Naive B cell (primary cell): ENCODE measurements at regions not wholly inside any gene's neighbourhood (a gene's known extent, or its start where the extent isn't known, plus 50 kb on each side); places are given as distances from the start of the nearest gene placed in this dataset.

ENCODE experiments used
- ATAC-seq, 2 donors: fragments of 150-1000 bp; cut with Tn5 transposase; 2 replicates each; pipeline ENCODE4 v1.10.0; 2021; ENCODE audit warnings: low read depth in 2 of 2, mild to moderate bottlenecking in 2 of 2, moderate library complexity in 2 of 2
- DNase-seq: peaks from one replicate; pipeline ENCODE4 v3.0.0; 2022
- H3K27ac Mint-ChIP-seq, 6 donors: one replicate each; pipeline ENCODE4 v1.8.0; 2020 to 2022; ENCODE audit warnings: mild to moderate bottlenecking in 6 of 6, mixed read lengths in 6 of 6, moderate library complexity in 5 of 6, inconsistent platforms in 2 of 6
- H3K27me3 Mint-ChIP-seq, 3 donors: one replicate each; pipeline ENCODE4 v1.8.0; 2021 to 2022; ENCODE audit warnings: mixed read lengths in 3 of 3, mild to moderate bottlenecking in 1 of 3
- H3K36me3 Mint-ChIP-seq, 2 donors: one replicate each; pipeline ENCODE4 v1.8.0; 2020 to 2022; ENCODE audit warnings: mixed read lengths in 2 of 2, inconsistent platforms in 1 of 2, mild to moderate bottlenecking in 1 of 2
- H3K4me1 Mint-ChIP-seq, 3 donors: one replicate each; pipeline ENCODE4 v1.8.0; 2020 to 2022; ENCODE audit warnings: mixed read lengths in 3 of 3, inconsistent platforms in 1 of 3, mild to moderate bottlenecking in 1 of 3, moderate library complexity in 1 of 3
- H3K4me3 Mint-ChIP-seq, 8 donors: one replicate each; pipeline ENCODE4 v1.8.0; 2020 to 2022; ENCODE audit warnings: mild to moderate bottlenecking in 8 of 8, mixed read lengths in 8 of 8, moderate library complexity in 8 of 8, inconsistent platforms in 2 of 8
- H3K9me3 Mint-ChIP-seq, 7 donors: one replicate each; pipeline ENCODE4 v1.8.0; 2020 to 2022; ENCODE audit warnings: mixed read lengths in 7 of 7, mild to moderate bottlenecking in 5 of 7, inconsistent platforms in 2 of 7, moderate library complexity in 1 of 7

DNA sequence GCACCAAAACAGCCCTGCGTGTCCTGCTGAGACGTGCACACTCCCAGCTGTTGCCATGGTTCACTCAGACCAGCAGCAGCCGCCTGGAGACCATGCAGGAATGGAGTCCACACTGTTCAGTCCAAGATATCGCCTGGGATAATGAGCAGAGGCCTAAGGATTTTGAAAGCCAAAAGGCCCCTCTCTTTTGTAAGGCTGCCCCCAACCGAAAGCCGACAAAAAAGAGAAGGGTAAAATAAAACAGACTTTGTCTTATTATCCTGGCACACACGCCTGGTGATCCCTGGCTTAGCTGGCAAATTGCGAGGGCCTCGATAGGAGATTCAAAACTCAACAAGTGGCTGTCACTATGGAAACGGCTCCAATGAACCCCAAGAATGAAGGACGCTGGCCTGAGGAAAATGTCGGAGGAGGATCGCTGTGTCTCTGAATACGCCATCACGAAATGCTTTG lies 263.6 kb downstream of the SKIDA1 start:
- Mint-ChIP-seq H3K9me3 (peaks cover 0 to 2% (median 0%) of the 10 kb centered on the region in 7 donors), H3K27me3 (no peaks in the 10 kb centered on the region), H3K36me3 (no peaks in the 10 kb centered on the region), H3K4me3 (no peak overlapping the region), H3K4me1 (no peaks in the 10 kb centered on the region), H3K27ac (no peak overlapping the region)
- ATAC-seq (no peak), DNase-seq (no peak)

DNA sequence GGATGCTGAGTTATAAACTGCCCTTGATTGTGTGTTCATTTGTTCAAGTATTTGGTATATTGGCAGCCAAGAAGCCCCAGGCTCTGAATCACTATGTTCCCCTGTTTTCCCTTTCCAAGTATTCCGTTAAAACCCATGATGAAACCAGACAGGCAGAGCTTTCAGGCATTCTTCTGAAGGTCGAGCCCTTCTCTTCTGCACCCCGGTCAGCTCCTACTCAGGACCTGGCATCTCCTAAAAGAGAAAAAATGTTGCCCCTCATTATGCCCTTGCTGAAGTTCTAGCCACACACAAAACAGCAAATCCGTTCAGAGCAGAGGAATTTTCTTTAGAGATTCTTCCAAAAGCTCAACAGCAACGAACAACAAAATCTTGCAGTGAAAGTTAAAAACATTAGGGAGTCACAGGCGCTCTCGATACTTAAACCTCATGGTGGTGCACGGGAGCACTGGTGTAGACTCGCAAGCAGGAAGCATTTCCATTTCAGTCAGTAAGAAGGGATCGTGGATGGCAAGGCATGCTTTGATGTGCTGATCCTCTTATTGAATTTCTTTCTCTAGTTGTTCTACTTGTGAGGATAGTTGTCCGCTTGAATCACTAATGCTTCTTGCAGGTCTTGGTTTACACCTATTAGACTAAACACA lies 264.9 kb downstream of the SKIDA1 start:
- Mint-ChIP-seq H3K36me3 (no peaks in the 10 kb centered on the region), H3K27ac (peak overlapping the region in 1 of 6 donors; percentile 47), H3K4me1 (no peaks in the 10 kb centered on the region), H3K9me3 (peaks cover 0 to 2% (median 0%) of the 10 kb centered on the region in 7 donors), H3K4me3 (no peak overlapping the region), H3K27me3 (no peaks in the 10 kb centered on the region)
- DNase-seq = no peak
- ATAC-seq = no peak

DNA sequence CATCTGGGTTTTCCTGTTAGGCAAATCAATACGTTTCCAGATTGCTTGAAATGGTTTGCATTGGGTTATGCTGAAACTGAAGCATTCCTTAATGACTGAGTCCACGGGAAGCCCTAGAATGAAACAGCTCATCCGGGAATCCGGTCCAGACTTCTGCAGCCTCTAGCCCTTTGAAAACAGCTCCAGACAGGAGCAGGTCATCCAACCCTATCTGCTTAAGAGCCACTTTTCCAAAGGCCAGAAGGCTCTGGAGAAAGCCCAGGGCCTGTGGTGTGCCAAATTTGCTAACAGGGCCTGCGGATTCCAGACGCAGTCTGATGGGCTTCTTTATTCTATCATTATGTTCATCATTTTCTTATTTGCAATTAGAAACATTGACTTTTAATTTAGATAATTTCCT lies 265.4 kb downstream of the SKIDA1 start:
- Mint-ChIP-seq H3K9me3 (peaks cover 0 to 2% (median 0%) of the 10 kb centered on the region in 7 donors), H3K4me1 (no peaks in the 10 kb centered on the region), H3K4me3 (no peak overlapping the region), H3K27ac (no peak overlapping the region), H3K36me3 (no peaks in the 10 kb centered on the region), H3K27me3 (no peaks in the 10 kb centered on the region)
- DNase-seq = no peak
- no peak for ATAC-seq

DNA sequence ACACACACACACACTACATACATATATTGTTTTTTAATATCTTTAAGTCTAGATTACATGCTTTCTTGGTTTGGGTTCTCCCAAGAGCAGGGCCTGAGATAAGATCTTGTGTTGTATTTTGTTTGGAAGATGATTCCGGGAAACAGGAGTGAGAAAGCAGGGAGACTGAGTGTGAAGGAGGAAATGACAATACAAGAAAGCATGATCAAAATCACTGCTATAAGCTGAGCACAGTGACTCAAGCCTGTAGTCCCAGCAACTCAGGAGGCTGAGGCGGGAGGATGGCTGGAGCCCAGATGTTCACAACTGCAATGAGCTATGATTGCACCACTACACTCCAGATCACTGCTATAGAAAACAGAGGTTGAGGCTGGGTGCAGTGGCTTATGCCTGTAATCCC lies 267.6 kb downstream of the SKIDA1 start:
- Mint-ChIP-seq H3K4me3 (no peak overlapping the region), H3K9me3 (peaks cover 0 to 3% (median 0%) of the 10 kb centered on the region in 7 donors), H3K27me3 (no peaks in the 10 kb centered on the region), H3K27ac (no peak overlapping the region), H3K36me3 (no peaks in the 10 kb centered on the region), H3K4me1 (no peaks in the 10 kb centered on the region)
- ATAC-seq = no peak
- DNase-seq = no peak

DNA sequence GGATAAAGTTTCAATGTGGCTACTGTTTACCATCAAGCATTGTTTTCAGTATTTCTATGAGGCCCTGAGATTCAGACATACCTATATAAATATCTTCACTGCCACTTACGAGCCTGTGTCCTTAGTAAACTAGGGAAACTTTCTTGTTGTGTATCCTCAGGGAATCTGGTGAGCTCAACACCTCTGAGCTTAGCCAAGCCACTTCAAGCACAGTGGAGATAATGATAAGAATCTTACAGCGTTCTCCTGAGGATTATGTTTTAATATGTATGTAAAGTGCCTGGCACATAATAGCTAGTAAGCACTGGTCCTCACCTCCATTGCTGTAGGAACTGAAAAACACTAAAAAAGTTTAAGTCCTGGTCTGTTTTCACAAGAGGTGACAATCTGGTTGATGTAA lies 268.3 kb downstream of the SKIDA1 start:
- Mint-ChIP-seq H3K4me1 (no peaks in the 10 kb centered on the region), H3K36me3 (no peaks in the 10 kb centered on the region), H3K27ac (no peak overlapping the region), H3K9me3 (peaks cover 0 to 3% (median 0%) of the 10 kb centered on the region in 7 donors), H3K4me3 (no peak overlapping the region), H3K27me3 (no peaks in the 10 kb centered on the region)
- DNase-seq (no peak), ATAC-seq (no peak)

DNA sequence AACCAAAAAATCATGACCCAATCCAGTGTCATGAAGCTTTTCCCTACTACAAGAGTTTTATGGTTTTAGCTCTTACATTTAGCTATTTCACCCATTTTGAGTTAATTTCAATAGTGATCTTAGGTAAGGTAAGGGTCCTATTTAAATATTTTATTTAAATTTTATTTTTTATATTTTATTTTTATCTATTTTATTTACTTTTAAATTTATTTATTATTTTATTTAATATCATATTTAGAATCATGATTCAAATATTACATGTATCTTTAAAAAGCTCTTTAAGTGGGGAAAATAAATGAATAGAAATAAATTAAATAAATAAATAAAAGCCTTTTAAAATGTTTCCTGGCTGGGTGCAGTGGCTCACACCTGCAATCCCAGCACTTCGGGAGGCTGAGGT lies 276.0 kb downstream of the SKIDA1 start:
- Mint-ChIP-seq H3K27ac (no peak overlapping the region), H3K9me3 (peaks cover 0 to 5% (median 3%) of the 10 kb centered on the region in 7 donors), H3K27me3 (no peaks in the 10 kb centered on the region), H3K4me1 (no peaks in the 10 kb centered on the region), H3K4me3 (no peak overlapping the region), H3K36me3 (no peaks in the 10 kb centered on the region)
- no peak for DNase-seq
- ATAC-seq = no peak

DNA sequence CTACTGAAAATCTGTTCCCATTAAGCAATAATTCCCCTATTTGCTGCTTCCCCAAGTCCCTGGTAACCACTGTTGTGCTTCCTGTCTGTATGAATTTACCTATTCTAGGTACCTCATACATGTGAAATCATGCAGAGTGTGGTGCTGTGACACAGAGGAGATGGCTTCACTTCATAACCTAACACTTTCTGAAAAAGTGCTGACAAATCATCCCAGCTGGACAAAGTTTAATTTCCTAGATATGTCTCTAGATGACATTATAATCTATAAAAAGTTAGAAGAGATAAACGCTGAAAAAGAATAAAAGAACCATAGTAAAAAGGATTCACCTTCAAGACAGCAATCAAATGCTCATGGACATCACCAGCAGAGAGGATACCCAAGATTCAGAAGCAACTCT lies 277.9 kb downstream of the SKIDA1 start:
- H3K4me1 Mint-ChIP-seq = no peaks in the 10 kb centered on the region
- no peaks in the 10 kb centered on the region for H3K27me3 Mint-ChIP-seq
- no peak for ATAC-seq
- H3K36me3 Mint-ChIP-seq = no peaks in the 10 kb centered on the region
- H3K9me3 Mint-ChIP-seq = peaks cover 0 to 4% (median under 1%) of the 10 kb centered on the region in 7 donors
- DNase-seq = no peak
- H3K27ac Mint-ChIP-seq = no peak overlapping the region
- no peak overlapping the region for H3K4me3 Mint-ChIP-seq

DNA sequence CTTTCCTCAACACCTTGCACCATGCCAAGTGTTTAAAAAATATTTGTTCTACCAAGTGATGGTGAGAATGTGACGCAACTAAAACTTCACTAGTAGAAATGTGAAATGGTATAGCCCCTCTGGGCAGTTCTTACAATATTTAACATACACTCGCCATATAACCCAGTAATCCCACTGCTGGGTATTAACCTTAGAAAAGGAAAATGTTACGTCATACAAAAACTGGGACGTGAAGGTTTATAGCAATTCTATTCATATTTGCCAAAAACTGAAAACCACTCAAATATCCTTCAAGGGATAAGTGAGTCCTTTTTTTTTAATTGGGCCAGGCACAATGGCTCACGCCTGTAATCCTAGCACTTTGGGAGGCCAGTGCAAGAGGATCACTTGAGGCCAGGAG lies 279.3 kb downstream of the SKIDA1 start:
- Mint-ChIP-seq H3K27me3 (peaks cover 0 to 6% (median 0%) of the 10 kb centered on the region in 3 donors), H3K4me1 (no peaks in the 10 kb centered on the region), H3K9me3 (peaks cover 0 to 10% (median 0%) of the 10 kb centered on the region in 7 donors), H3K27ac (no peak overlapping the region), H3K4me3 (no peak overlapping the region), H3K36me3 (no peaks in the 10 kb centered on the region)
- no peak for DNase-seq
- no peak for ATAC-seq

DNA sequence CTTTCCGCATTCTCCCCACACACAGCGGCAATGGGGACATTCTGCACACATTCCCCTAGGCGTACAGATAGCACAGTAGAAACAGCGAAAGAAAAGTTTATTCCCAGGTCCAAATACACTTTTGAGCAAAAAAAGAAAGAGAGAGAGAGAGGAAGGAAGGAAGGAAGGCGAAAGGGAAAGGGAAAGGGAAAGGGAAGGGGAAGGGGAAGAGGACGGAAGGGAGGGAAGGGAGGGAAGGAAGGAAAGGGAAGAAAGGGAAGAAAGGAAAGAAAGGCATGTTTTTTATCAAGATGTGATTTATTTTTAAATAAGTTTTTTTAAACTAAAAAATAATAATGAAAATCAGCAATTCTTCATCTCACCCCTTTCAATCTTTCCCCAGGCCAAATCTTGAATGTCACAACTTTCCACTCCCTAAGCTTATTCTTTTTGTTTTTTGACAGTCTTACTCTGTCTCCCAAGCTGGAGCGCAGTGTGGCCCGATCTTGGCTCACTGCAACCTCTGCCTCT lies 281.7 kb downstream of the SKIDA1 start:
- peaks cover 0 to 10% (median 0%) of the 10 kb centered on the region in 7 donors for H3K9me3 Mint-ChIP-seq
- H3K4me3 Mint-ChIP-seq = no peak overlapping the region
- ATAC-seq = no peak
- no peaks in the 10 kb centered on the region for H3K36me3 Mint-ChIP-seq
- H3K27ac Mint-ChIP-seq = peak overlapping the region in 1 of 6 donors; percentile 81
- H3K27me3 Mint-ChIP-seq = peaks cover 0 to 6% (median 0%) of the 10 kb centered on the region in 3 donors
- H3K4me1 Mint-ChIP-seq = no peaks in the 10 kb centered on the region
- no peak for DNase-seq

DNA sequence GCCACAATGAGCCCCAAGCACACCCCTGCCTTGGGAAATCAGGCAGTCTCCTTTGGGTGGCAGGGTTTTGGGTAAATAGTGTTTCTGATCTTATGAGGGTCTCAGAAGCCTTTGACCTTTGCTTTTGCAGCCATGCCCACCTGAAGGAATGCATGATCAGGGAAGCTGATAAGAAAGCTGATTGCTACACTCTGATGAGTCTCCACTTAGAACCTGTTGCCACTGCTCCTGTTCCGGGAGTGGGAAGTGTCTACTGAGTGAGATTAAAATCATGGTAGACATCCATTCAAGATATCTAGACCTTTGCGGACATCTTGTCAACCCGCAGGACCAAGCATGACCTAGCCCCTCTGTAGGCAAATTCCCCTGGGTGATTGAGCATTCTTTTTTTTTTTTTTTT lies 282.6 kb downstream of the SKIDA1 start:
- H3K27ac Mint-ChIP-seq = no peak overlapping the region
- no peaks in the 10 kb centered on the region for H3K36me3 Mint-ChIP-seq
- H3K27me3 Mint-ChIP-seq = peaks cover 0 to 6% (median 0%) of the 10 kb centered on the region in 3 donors
- H3K4me1 Mint-ChIP-seq = no peaks in the 10 kb centered on the region
- peaks cover 0 to 10% (median 1%) of the 10 kb centered on the region in 7 donors for H3K9me3 Mint-ChIP-seq
- no peak overlapping the region for H3K4me3 Mint-ChIP-seq
- no peak for ATAC-seq
- DNase-seq = no peak

DNA sequence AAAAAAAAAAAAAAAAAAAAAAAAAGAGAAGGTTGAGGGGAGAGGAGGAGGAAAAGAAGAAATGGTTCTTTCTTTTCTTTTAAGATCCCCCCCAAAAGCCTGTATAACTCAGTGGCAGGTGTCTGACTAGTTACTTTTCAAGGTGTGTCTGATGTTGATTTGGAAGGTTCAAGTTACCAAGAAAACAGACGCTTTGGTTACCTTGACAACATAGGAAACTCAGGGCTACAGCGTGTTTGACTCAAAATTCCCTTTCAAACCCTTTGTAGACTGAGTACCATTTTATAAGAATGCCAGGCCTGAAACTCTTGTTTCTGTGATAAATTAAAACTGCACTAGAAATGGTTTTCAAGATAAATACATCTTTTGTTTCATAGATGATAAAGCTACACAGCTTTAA lies 286.8 kb downstream of the SKIDA1 start:
- H3K27ac Mint-ChIP-seq = no peak overlapping the region
- DNase-seq (no peak), ATAC-seq (no peak)
- H3K9me3 Mint-ChIP-seq = peaks cover 0 to 6% (median 3%) of the 10 kb centered on the region in 7 donors
- no peak overlapping the region for H3K4me3 Mint-ChIP-seq
- H3K4me1 Mint-ChIP-seq = no peaks in the 10 kb centered on the region
- peaks cover 0 to 6% (median 0%) of the 10 kb centered on the region in 3 donors for H3K27me3 Mint-ChIP-seq
- H3K36me3 Mint-ChIP-seq = no peaks in the 10 kb centered on the region

DNA sequence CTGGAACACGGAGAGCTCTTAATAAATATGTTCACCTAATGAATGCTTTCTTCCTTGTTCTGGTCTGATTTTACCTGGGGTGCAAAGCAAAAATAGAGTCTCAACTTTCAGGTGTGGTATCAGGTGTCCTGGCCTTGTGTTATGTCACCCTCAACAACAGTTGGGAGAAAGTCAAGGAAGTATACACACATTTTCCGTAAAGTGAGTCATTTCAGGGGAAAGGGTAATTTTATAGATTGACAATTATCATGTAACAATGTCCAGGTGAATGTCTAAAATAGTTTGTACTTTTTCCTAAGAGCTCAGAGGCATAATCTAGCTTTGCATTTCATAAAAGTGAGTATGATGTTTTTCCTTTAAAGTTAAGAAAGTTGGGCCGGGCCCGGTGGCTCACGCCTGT lies 287.4 kb downstream of the SKIDA1 start:
- ATAC-seq = no peak
- peak overlapping the region in 1 of 6 donors; percentile 16 for H3K27ac Mint-ChIP-seq
- peaks cover 0 to 6% (median 3%) of the 10 kb centered on the region in 7 donors for H3K9me3 Mint-ChIP-seq
- no peaks in the 10 kb centered on the region for H3K36me3 Mint-ChIP-seq
- H3K27me3 Mint-ChIP-seq = peaks cover 0 to 6% (median 0%) of the 10 kb centered on the region in 3 donors
- H3K4me3 Mint-ChIP-seq = no peak overlapping the region
- DNase-seq = no peak
- no peaks in the 10 kb centered on the region for H3K4me1 Mint-ChIP-seq

DNA sequence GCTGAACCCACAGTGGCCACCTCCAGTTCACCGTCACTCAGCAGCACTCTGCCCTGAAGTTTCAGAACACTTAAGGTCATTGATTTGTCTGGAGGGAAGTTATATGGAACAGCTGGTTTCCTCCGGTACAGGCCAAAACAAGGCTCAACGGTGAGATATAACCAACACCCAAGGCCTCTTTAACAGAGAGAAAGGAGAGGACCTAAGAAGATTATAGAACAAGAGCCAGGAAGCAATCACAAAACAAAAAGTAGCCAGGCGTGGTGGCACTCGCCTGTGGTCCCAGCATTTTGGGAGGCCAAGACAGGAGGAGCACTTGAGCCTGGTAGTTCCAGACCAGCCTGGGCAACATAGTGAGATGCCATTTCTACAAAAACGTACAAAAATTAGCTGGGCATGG lies 290.7 kb downstream of the SKIDA1 start:
- Mint-ChIP-seq H3K4me1 (no peaks in the 10 kb centered on the region), H3K27ac (no peak overlapping the region), H3K4me3 (no peak overlapping the region)

DNA sequence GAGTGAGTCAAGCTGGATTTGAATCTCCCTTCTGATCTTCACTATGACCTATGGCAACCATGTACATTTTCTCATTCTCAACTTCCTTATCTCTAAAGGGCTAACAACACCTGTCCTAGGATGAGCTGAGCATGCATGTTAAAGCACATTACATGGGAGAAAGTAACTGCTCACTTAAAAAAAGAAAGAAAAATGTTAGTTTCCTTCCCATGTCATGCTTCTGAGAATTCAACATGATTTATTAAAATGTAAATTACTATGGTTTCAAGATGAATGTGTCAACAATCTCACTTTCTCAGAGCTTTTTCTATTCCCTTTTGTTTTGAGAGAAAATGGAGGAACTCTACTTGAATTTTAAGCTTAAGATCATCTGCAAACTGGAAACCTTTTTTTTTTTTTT lies 295.3 kb downstream of the SKIDA1 start:
- peaks cover under 1 to 10% (median 4%) of the 10 kb centered on the region in 7 donors for H3K9me3 Mint-ChIP-seq
- H3K36me3 Mint-ChIP-seq = no peaks in the 10 kb centered on the region
- no peak for ATAC-seq
- H3K4me1 Mint-ChIP-seq = no peaks in the 10 kb centered on the region
- peaks cover 0 to 8% (median 0%) of the 10 kb centered on the region in 3 donors for H3K27me3 Mint-ChIP-seq
- DNase-seq = no peak
- no peak overlapping the region for H3K27ac Mint-ChIP-seq
- H3K4me3 Mint-ChIP-seq = no peak overlapping the region

More for the DNA sequence above, 290.7 kb downstream of the SKIDA1 start:
- ATAC-seq (no peak), DNase-seq (no peak)
- Mint-ChIP-seq H3K36me3 (no peaks in the 10 kb centered on the region), H3K9me3 (peaks cover 0 to 7% (median 1%) of the 10 kb centered on the region in 7 donors), H3K27me3 (no peaks in the 10 kb centered on the region)
